GM18526 (cell line): ENCODE measurements at regions not wholly inside any gene's neighbourhood (a gene's known extent, or its start where the extent isn't known, plus 50 kb on each side); places are given as distances from the start of the nearest gene placed in this dataset.

Source experiments
- POLR2A ChIP-seq: IDR thresholded peaks from 3 replicates; pipeline ENCODE4 v1.6.1; 2011; ENCODE audit not compliant: insufficient read length; ENCODE audit errors: extremely low read depth

- TF ChIP-seq POLR2A = no peak
These were observed 124.9 kb upstream of the EEA1 start for GRCh38 chr12:93054021-93054420.

- TF ChIP-seq POLR2A = no peak
These were observed 126.1 kb upstream of the EEA1 start for GRCh38 chr12:93055221-93055620.

GRCh38 chr12:93056971-93057535, 128.0 kb upstream of the EEA1 start:
- no peak for TF ChIP-seq POLR2A

GRCh38 chr12:93058280-93058679, 129.2 kb upstream of the EEA1 start:
- no peak for TF ChIP-seq POLR2A

- TF ChIP-seq POLR2A = no peak
These were observed 130.2 kb upstream of the EEA1 start for GRCh38 chr12:93059288-93059687.

GRCh38 chr12:93059925-93060665, 131.0 kb upstream of the EEA1 start:
- TF ChIP-seq POLR2A = no peak

GRCh38 chr12:93060666-93061472, 131.8 kb upstream of the EEA1 start:
- no peak for TF ChIP-seq POLR2A

- no peak for TF ChIP-seq POLR2A
These were observed 132.7 kb upstream of the EEA1 start for GRCh38 chr12:93061473-93062419.

- TF ChIP-seq POLR2A = no peak
These were observed 136.8 kb upstream of the EEA1 start for GRCh38 chr12:93065896-93066295.

GRCh38 chr12:93072340-93072739, 143.2 kb upstream of the EEA1 start:
- no peak for TF ChIP-seq POLR2A

GRCh38 chr12:93073324-93073723, 144.2 kb upstream of the EEA1 start:
- no peak for TF ChIP-seq POLR2A

- no peak for TF ChIP-seq POLR2A
These were observed 149.0 kb upstream of the EEA1 start for GRCh38 chr12:93078059-93078458.

- no peak for TF ChIP-seq POLR2A
These were observed 149.5 kb upstream of the EEA1 start for GRCh38 chr12:93078577-93078976.

GRCh38 chr12:93079271-93079670, 150.2 kb upstream of the EEA1 start:
- TF ChIP-seq POLR2A = no peak

- no peak for TF ChIP-seq POLR2A
These were observed 150.9 kb upstream of the EEA1 start for GRCh38 chr12:93079976-93080375.

- TF ChIP-seq POLR2A = no peak
These were observed 151.4 kb upstream of the EEA1 start for GRCh38 chr12:93080452-93080851.
